ENCODE measurements at regions not wholly inside any gene's neighbourhood (a gene's known extent, or its start where the extent isn't known, plus 50 kb on each side); places are given as distances from the start of the nearest gene placed in this dataset.

GRCh38 chr4:62130637-62131036 is 930.5 kb downstream of the ADGRL3 start:
- H3K4me3 Mint-ChIP-seq: no peak overlapping the region
- peaks cover 2% of the 10 kb centered on the region for H3K36me3 Mint-ChIP-seq (ENCODE audit: low read depth)
- H3K4me1 Mint-ChIP-seq: peaks cover 10% of the 10 kb centered on the region
- no peak for TF ChIP-seq CTCF (conservative IDR thresholded peaks at IDR 0.05)
- H3K27me3 Mint-ChIP-seq (ENCODE audit: low read depth): no peaks in the 10 kb centered on the region
- no peak overlapping the region for H3K27ac Mint-ChIP-seq (ENCODE audit: unreplicated experiment)
- peaks cover 4% of the 10 kb centered on the region for H3K9me3 Mint-ChIP-seq
- no peak for DNase-seq (ENCODE audit: low read depth, low spot score)

GRCh38 chr4:62130230-62130629 is 930.1 kb downstream of the ADGRL3 start:
- Mint-ChIP-seq H3K36me3 (ENCODE audit: low read depth) (peaks cover 2% of the 10 kb centered on the region), H3K27ac (ENCODE audit: unreplicated experiment) (no peak overlapping the region), H3K9me3 (peaks cover 4% of the 10 kb centered on the region), H3K4me1 (peaks cover 6% of the 10 kb centered on the region), H3K27me3 (ENCODE audit: low read depth) (no peaks in the 10 kb centered on the region), H3K4me3 (no peak overlapping the region)
- no peak for TF ChIP-seq CTCF (conservative IDR thresholded peaks at IDR 0.05)
- DNase-seq (ENCODE audit: low read depth, low spot score): no peak

Data from neural crest cell (in vitro differentiated cells).